ENCODE measurements at regions not wholly inside any gene's neighbourhood (a gene's known extent, or its start where the extent isn't known, plus 50 kb on each side); places are given as distances from the start of the nearest gene placed in this dataset.
A peak's percentile ranks its signal among the peaks of the same experiment; 100 is the strongest.
"Not testable (repeated sequence)": the region's sequence is repeated elsewhere in the genome, so short reads cannot be mapped to it uniquely, and the experiment has no call there.

GRCh38 chr12:61290473-61290872 lies 969.7 kb upstream of the USP15 start:
- TF ChIP-seq CTCF (IDR thresholded peaks at IDR 0.05; ENCODE audit: insufficient read depth, missing control alignments): no peak
- no peak for FAIRE-seq

GRCh38 chr12:61291647-61292046 lies 968.6 kb upstream of the USP15 start:
- TF ChIP-seq CTCF (IDR thresholded peaks at IDR 0.05; ENCODE audit: insufficient read depth, missing control alignments): no peak
- DNase-seq (ENCODE audit: insufficient read length, low spot score) (no peak), FAIRE-seq (peak; percentile 16)

More at GRCh38 chr12:61290473-61290872, 969.7 kb upstream of the USP15 start:
- no peak for DNase-seq (ENCODE audit: insufficient read length, low spot score)

GRCh38 chr12:61294011-61294410 lies 966.2 kb upstream of the USP15 start:
- not testable (repeated sequence) for FAIRE-seq; DNase-seq (ENCODE audit: insufficient read length, low spot score)

GRCh38 chr12:61301817-61302216 lies 958.4 kb upstream of the USP15 start:
- DNase-seq (ENCODE audit: insufficient read length, low spot score) (no peak), FAIRE-seq (no peak)
- TF ChIP-seq CTCF (IDR thresholded peaks at IDR 0.05; ENCODE audit: insufficient read depth, missing control alignments): no peak

- no peak for FAIRE-seq
Observed at GRCh38 chr12:61302282-61302681, 957.9 kb upstream of the USP15 start.

GRCh38 chr12:61308220-61308619 lies 952.0 kb upstream of the USP15 start:
- no peak for DNase-seq (ENCODE audit: insufficient read length, low spot score)
- no peak for TF ChIP-seq CTCF (IDR thresholded peaks at IDR 0.05; ENCODE audit: insufficient read depth, missing control alignments)
- no peak for FAIRE-seq

More at GRCh38 chr12:61302282-61302681, 957.9 kb upstream of the USP15 start:
- no peak for TF ChIP-seq CTCF (IDR thresholded peaks at IDR 0.05; ENCODE audit: insufficient read depth, missing control alignments)
- no peak for DNase-seq (ENCODE audit: insufficient read length, low spot score)

GRCh38 chr12:61311413-61311812 lies 948.8 kb upstream of the USP15 start:
- FAIRE-seq (no peak), DNase-seq (ENCODE audit: insufficient read length, low spot score) (no peak)
- TF ChIP-seq CTCF (IDR thresholded peaks at IDR 0.05; ENCODE audit: insufficient read depth, missing control alignments): no peak

GRCh38 chr12:61348871-61349270 lies 911.3 kb upstream of the USP15 start:
- no peak for TF ChIP-seq CTCF (IDR thresholded peaks at IDR 0.05; ENCODE audit: insufficient read depth, missing control alignments)
- no peak for FAIRE-seq
- no peak for DNase-seq (ENCODE audit: insufficient read length, low spot score)
